ENCODE measurements at regions not wholly inside any gene's neighbourhood (a gene's known extent, or its start where the extent isn't known, plus 50 kb on each side); places are given as distances from the start of the nearest gene placed in this dataset.

DNA sequence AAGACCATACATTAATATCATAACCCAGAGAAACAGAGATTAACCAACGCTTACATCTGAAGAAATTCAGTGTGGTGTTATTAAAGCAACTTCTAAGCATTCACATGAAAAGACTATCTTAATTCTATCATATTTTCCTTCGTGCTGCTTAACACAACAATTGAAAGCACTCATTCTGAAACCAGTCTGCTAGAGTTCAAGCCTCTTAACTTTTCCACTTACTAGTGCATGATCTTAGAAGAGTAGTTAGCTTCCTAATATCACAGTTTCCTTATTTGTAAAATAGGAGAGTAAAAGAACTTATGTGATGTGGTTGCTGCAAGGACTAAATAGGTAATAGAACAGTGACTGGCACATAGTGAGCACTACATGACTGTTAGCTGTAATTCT is 379.3 kb downstream of the TRIM36 start:
- H3K4me1 ChIP-seq (ENCODE audit: control insufficient read depth, extremely low read depth, insufficient read depth, low read length), result no peaks in the 10 kb centered on the region
- no peaks in the 10 kb centered on the region for H3K9me3 ChIP-seq (ENCODE audit: control insufficient read depth, low read depth, low read length)
- no peak overlapping the region for H3K4me2 ChIP-seq (ENCODE audit: control insufficient read depth, extremely low read depth, insufficient read depth, low read depth, low read length)
- no peak overlapping the region for H3K27ac ChIP-seq (ENCODE audit: control insufficient read depth, insufficient read depth, low read length)
- no peaks in the 10 kb centered on the region for H3K9me1 ChIP-seq (ENCODE audit: control insufficient read depth, extremely low read depth, insufficient read depth, low read length)
- no peak for TF ChIP-seq EZH2 (IDR thresholded peaks at IDR 0.05; ENCODE audit: low read length)
- TF ChIP-seq, protein P1, sequence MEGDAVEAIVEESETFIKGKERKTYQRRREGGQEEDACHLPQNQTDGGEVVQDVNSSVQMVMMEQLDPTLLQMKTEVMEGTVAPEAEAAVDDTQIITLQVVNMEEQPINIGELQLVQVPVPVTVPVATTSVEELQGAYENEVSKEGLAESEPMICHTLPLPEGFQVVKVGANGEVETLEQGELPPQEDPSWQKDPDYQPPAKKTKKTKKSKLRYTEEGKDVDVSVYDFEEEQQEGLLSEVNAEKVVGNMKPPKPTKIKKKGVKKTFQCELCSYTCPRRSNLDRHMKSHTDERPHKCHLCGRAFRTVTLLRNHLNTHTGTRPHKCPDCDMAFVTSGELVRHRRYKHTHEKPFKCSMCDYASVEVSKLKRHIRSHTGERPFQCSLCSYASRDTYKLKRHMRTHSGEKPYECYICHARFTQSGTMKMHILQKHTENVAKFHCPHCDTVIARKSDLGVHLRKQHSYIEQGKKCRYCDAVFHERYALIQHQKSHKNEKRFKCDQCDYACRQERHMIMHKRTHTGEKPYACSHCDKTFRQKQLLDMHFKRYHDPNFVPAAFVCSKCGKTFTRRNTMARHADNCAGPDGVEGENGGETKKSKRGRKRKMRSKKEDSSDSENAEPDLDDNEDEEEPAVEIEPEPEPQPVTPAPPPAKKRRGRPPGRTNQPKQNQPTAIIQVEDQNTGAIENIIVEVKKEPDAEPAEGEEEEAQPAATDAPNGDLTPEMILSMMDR (optimal IDR thresholded peaks at IDR 0.05 in 1 of 3, IDR thresholded peaks at IDR 0.05 in 1 of 3, conservative IDR thresholded peaks at IDR 0.05 in 1 of 3; ENCODE audit: extremely low read depth in 1 of 3, insufficient read depth in 2 of 3, low read length in 3 of 3), result no peak
- no peaks in the 10 kb centered on the region for H3K79me2 ChIP-seq (ENCODE audit: control insufficient read depth, insufficient read depth, low read length)
- DNase-seq (ENCODE audit: low read depth, low spot score) (no peak), FAIRE-seq (no peak)
- dilution Hi-C loops (cut with MboI; ENCODE audit: extremely low pct_ligation_motif_present, low sequenced_read_pairs), result no loop called here
- no peaks in the 10 kb centered on the region for H3K36me3 ChIP-seq (ENCODE audit: control insufficient read depth in 2 of 2, extremely low read depth in 1 of 2, insufficient read depth in 2 of 2, low read length in 2 of 2)
- H4K20me1 ChIP-seq (ENCODE audit: control insufficient read depth, extremely low read depth, insufficient read depth, low read length), result no peaks in the 10 kb centered on the region
- H3K9ac ChIP-seq (ENCODE audit: control insufficient read depth, extremely low read depth, insufficient read depth, low read length), result no peak overlapping the region
- no peaks in the 10 kb centered on the region for H3K27me3 ChIP-seq (ENCODE audit: control insufficient read depth, extremely low read depth, insufficient read depth, low read length)
- H2AFZ ChIP-seq (ENCODE audit: control insufficient read depth, low read length), result no peak overlapping the region
- H3K4me3 ChIP-seq (ENCODE audit: control insufficient read depth in 2 of 3, extremely low read depth in 1 of 3, insufficient read depth in 2 of 3, low read depth in 1 of 3, low read length in 3 of 3), result no peak overlapping the region

DNA sequence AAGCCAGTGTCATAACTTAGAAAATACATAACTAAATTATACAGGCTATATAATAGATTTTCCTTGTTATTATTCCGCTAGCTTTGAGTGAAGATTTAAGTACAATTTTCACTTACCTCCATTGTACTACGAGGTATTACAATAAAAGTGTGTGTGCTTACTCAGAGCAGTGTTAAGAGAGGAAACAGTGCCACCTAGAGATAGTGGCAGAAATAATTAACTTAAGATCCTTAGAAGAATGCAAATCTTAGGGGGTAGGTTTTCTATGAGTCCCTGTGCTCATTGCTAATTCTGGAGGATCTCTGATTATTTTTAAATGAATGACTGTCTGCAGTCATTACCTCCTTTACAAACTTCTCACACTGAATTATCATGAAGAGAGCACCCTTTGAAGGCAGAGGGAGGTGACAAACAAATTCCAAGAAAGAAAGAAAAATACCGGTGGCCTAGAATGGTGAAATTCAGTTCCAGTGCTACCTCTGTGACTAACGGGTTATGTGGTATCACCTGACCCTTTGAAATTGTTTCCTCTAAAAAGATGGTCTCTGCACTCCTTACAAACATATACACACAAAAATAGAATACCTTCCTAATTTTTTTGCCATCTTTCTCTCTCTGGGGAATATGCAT is 379.8 kb downstream of the TRIM36 start:
- Histone ChIP-seq H3K9me3 (ENCODE audit: control insufficient read depth, low read depth, low read length) (no peaks in the 10 kb centered on the region), H3K4me3 (ENCODE audit: control insufficient read depth in 2 of 3, extremely low read depth in 1 of 3, insufficient read depth in 2 of 3, low read depth in 1 of 3, low read length in 3 of 3) (no peak overlapping the region), H3K27me3 (ENCODE audit: control insufficient read depth, extremely low read depth, insufficient read depth, low read length) (no peaks in the 10 kb centered on the region), H4K20me1 (ENCODE audit: control insufficient read depth, extremely low read depth, insufficient read depth, low read length) (no peaks in the 10 kb centered on the region), H3K79me2 (ENCODE audit: control insufficient read depth, insufficient read depth, low read length) (no peaks in the 10 kb centered on the region), H3K27ac (ENCODE audit: control insufficient read depth, insufficient read depth, low read length) (no peak overlapping the region), H3K4me2 (ENCODE audit: control insufficient read depth, extremely low read depth, insufficient read depth, low read depth, low read length) (no peak overlapping the region), H3K36me3 (ENCODE audit: control insufficient read depth in 2 of 2, extremely low read depth in 1 of 2, insufficient read depth in 2 of 2, low read length in 2 of 2) (no peaks in the 10 kb centered on the region), H2AFZ (ENCODE audit: control insufficient read depth, low read length) (no peak overlapping the region), H3K9ac (ENCODE audit: control insufficient read depth, extremely low read depth, insufficient read depth, low read length) (no peak overlapping the region), H3K9me1 (ENCODE audit: control insufficient read depth, extremely low read depth, insufficient read depth, low read length) (no peaks in the 10 kb centered on the region), H3K4me1 (ENCODE audit: control insufficient read depth, extremely low read depth, insufficient read depth, low read length) (no peaks in the 10 kb centered on the region)
- DNase-seq (ENCODE audit: low read depth, low spot score), result no peak
- FAIRE-seq, result no peak
- dilution Hi-C loops (cut with MboI; ENCODE audit: extremely low pct_ligation_motif_present, low sequenced_read_pairs), result no loop called here
- TF ChIP-seq, protein P1 (optimal IDR thresholded peaks at IDR 0.05 in 1 of 3, IDR thresholded peaks at IDR 0.05 in 1 of 3, conservative IDR thresholded peaks at IDR 0.05 in 1 of 3; ENCODE audit: extremely low read depth in 1 of 3, insufficient read depth in 2 of 3, low read length in 3 of 3), result peak in 2 of 3 experiments; percentile 30 to 53
- TF ChIP-seq EZH2 (IDR thresholded peaks at IDR 0.05; ENCODE audit: low read length), result no peak
